ENCODE measurements at regions not wholly inside any gene's neighbourhood (a gene's known extent, or its start where the extent isn't known, plus 50 kb on each side); places are given as distances from the start of the nearest gene placed in this dataset.

GRCh38 chr11:80196041-80196440 lies 755.2 kb upstream of the TENM4 start:
- TF ChIP-seq POLR2A (IDR thresholded peaks at IDR 0.05; ENCODE audit: low read length), result no peak
- TF ChIP-seq GATA1 (IDR thresholded peaks at IDR 0.05; ENCODE audit: low read depth, low read length), result no peak
